ENCODE measurements at regions not wholly inside any gene's neighbourhood (a gene's known extent, or its start where the extent isn't known, plus 50 kb on each side); places are given as distances from the start of the nearest gene placed in this dataset.

- Histone ChIP-seq H3K4me3 (no peak overlapping the region), H3K27me3 (no peaks in the 10 kb centered on the region), H3K36me3 (no peaks in the 10 kb centered on the region), H3K9me3 (no peaks in the 10 kb centered on the region; the same call in 1 of the 2 replicates)
- DNase-seq, result no peak
Measured at GRCh38 chr3:104974316-104974715, 392.4 kb upstream of the ALCAM start.

- H3K9me3 ChIP-seq, result no peaks in the 10 kb centered on the region; the same call in 1 of the 2 replicates
- H3K27me3 ChIP-seq, result no peaks in the 10 kb centered on the region
- no peaks in the 10 kb centered on the region for H3K36me3 ChIP-seq
- no peak for DNase-seq
- H3K4me3 ChIP-seq, result no peak overlapping the region
Measured at GRCh38 chr3:104977719-104978118, 389.0 kb upstream of the ALCAM start.

- DNase-seq, result no peak
- Histone ChIP-seq H3K4me3 (no peak overlapping the region), H3K36me3 (no peaks in the 10 kb centered on the region), H3K9me3 (no peaks in the 10 kb centered on the region), H3K27me3 (no peaks in the 10 kb centered on the region)
Measured at GRCh38 chr3:104982130-104982529, 384.6 kb upstream of the ALCAM start.

- no peaks in the 10 kb centered on the region for H3K9me3 ChIP-seq
- DNase-seq, result no peak
- H3K36me3 ChIP-seq, result no peaks in the 10 kb centered on the region
- H3K4me3 ChIP-seq, result no peak overlapping the region
- no peaks in the 10 kb centered on the region for H3K27me3 ChIP-seq
Measured at GRCh38 chr3:104987859-104988258, 378.9 kb upstream of the ALCAM start.

GRCh38 chr3:104988496-104988895, 378.2 kb upstream of the ALCAM start:
- H3K4me3 ChIP-seq, result no peak overlapping the region
- no peaks in the 10 kb centered on the region for H3K36me3 ChIP-seq
- no peaks in the 10 kb centered on the region for H3K27me3 ChIP-seq
- DNase-seq, result no peak
- H3K9me3 ChIP-seq, result no peaks in the 10 kb centered on the region

- no peaks in the 10 kb centered on the region for H3K27me3 ChIP-seq
Measured at GRCh38 chr3:104989878-104990277, 376.8 kb upstream of the ALCAM start.

GRCh38 chr3:104990758-104991157, 376.0 kb upstream of the ALCAM start:
- no peak for DNase-seq
- Histone ChIP-seq H3K36me3 (no peaks in the 10 kb centered on the region), H3K4me3 (no peak overlapping the region), H3K9me3 (no peaks in the 10 kb centered on the region), H3K27me3 (no peaks in the 10 kb centered on the region)

More at GRCh38 chr3:104989878-104990277, 376.8 kb upstream of the ALCAM start:
- no peak for DNase-seq
- H3K4me3 ChIP-seq, result no peak overlapping the region
- no peaks in the 10 kb centered on the region for H3K9me3 ChIP-seq
- no peaks in the 10 kb centered on the region for H3K36me3 ChIP-seq

- no peak for DNase-seq
- Histone ChIP-seq H3K36me3 (no peaks in the 10 kb centered on the region), H3K27me3 (no peaks in the 10 kb centered on the region), H3K9me3 (no peaks in the 10 kb centered on the region), H3K4me3 (no peak overlapping the region)
Measured at GRCh38 chr3:104992676-104993075, 374.0 kb upstream of the ALCAM start.

- Histone ChIP-seq H3K27me3 (no peaks in the 10 kb centered on the region), H3K36me3 (no peaks in the 10 kb centered on the region), H3K4me3 (no peak overlapping the region), H3K9me3 (no peaks in the 10 kb centered on the region)
- no peak for DNase-seq
Measured at GRCh38 chr3:105006164-105006563, 360.5 kb upstream of the ALCAM start.

- no peaks in the 10 kb centered on the region for H3K36me3 ChIP-seq
- no peaks in the 10 kb centered on the region for H3K9me3 ChIP-seq
- DNase-seq, result no peak
- no peak overlapping the region for H3K4me3 ChIP-seq
- H3K27me3 ChIP-seq, result no peaks in the 10 kb centered on the region
Measured at GRCh38 chr3:105013657-105014056, 353.1 kb upstream of the ALCAM start.

GRCh38 chr3:105014631-105015030, 352.1 kb upstream of the ALCAM start:
- Histone ChIP-seq H3K36me3 (no peaks in the 10 kb centered on the region), H3K27me3 (no peaks in the 10 kb centered on the region), H3K4me3 (no peak overlapping the region), H3K9me3 (no peaks in the 10 kb centered on the region)
- no peak for DNase-seq

GRCh38 chr3:105022813-105023212, 343.9 kb upstream of the ALCAM start:
- no peak for DNase-seq
- Histone ChIP-seq H3K36me3 (no peaks in the 10 kb centered on the region), H3K4me3 (no peak overlapping the region), H3K27me3 (no peaks in the 10 kb centered on the region), H3K9me3 (no peaks in the 10 kb centered on the region)

- H3K27me3 ChIP-seq, result no peaks in the 10 kb centered on the region
- no peak for DNase-seq
- H3K9me3 ChIP-seq, result no peaks in the 10 kb centered on the region
- H3K36me3 ChIP-seq, result no peaks in the 10 kb centered on the region
- no peak overlapping the region for H3K4me3 ChIP-seq
Measured at GRCh38 chr3:105030211-105030610, 336.5 kb upstream of the ALCAM start.

- Histone ChIP-seq H3K9me3 (no peaks in the 10 kb centered on the region), H3K4me3 (no peak overlapping the region), H3K36me3 (no peaks in the 10 kb centered on the region), H3K27me3 (no peaks in the 10 kb centered on the region)
- no peak for DNase-seq
Measured at GRCh38 chr3:105032541-105032940, 334.2 kb upstream of the ALCAM start.

- H3K27me3 ChIP-seq, result no peaks in the 10 kb centered on the region
- no peak overlapping the region for H3K4me3 ChIP-seq
- no peaks in the 10 kb centered on the region for H3K36me3 ChIP-seq
- no peaks in the 10 kb centered on the region for H3K9me3 ChIP-seq
- DNase-seq, result no peak
Measured at GRCh38 chr3:105033081-105033480, 333.6 kb upstream of the ALCAM start.

- Histone ChIP-seq H3K9me3 (no peaks in the 10 kb centered on the region), H3K4me3 (no peak overlapping the region), H3K36me3 (no peaks in the 10 kb centered on the region), H3K27me3 (no peaks in the 10 kb centered on the region)
- DNase-seq, result no peak
Measured at GRCh38 chr3:105039004-105039403, 327.7 kb upstream of the ALCAM start.

GRCh38 chr3:105040026-105040622, 326.6 kb upstream of the ALCAM start:
- Histone ChIP-seq H3K9me3 (no peaks in the 10 kb centered on the region), H3K27me3 (no peaks in the 10 kb centered on the region), H3K4me3 (no peak overlapping the region), H3K36me3 (no peaks in the 10 kb centered on the region)
- DNase-seq, result no peak

- H3K9me3 ChIP-seq, result no peaks in the 10 kb centered on the region
- DNase-seq, result no peak
- H3K4me3 ChIP-seq, result no peak overlapping the region
- no peaks in the 10 kb centered on the region for H3K27me3 ChIP-seq
- H3K36me3 ChIP-seq, result no peaks in the 10 kb centered on the region
Measured at GRCh38 chr3:105042586-105042985, 324.1 kb upstream of the ALCAM start.

GRCh38 chr3:105051111-105051510, 315.6 kb upstream of the ALCAM start:
- no peak overlapping the region for H3K4me3 ChIP-seq
- H3K36me3 ChIP-seq, result no peaks in the 10 kb centered on the region
- H3K9me3 ChIP-seq, result no peaks in the 10 kb centered on the region
- H3K27me3 ChIP-seq, result no peaks in the 10 kb centered on the region
- no peak for DNase-seq
